ENCODE measurements at regions not wholly inside any gene's neighbourhood (a gene's known extent, or its start where the extent isn't known, plus 50 kb on each side); places are given as distances from the start of the nearest gene placed in this dataset.

GRCh38 chr12:82593901-82594396, 92.8 kb upstream of the TMTC2 start (continued):
- TF ChIP-seq ZNF462 (CRISPR knock-in tag; IDR thresholded peaks at IDR 0.05) (no peak), JUNB (IDR thresholded peaks at IDR 0.05; ENCODE audit: unreplicated experiment) (no peak)

DNA sequence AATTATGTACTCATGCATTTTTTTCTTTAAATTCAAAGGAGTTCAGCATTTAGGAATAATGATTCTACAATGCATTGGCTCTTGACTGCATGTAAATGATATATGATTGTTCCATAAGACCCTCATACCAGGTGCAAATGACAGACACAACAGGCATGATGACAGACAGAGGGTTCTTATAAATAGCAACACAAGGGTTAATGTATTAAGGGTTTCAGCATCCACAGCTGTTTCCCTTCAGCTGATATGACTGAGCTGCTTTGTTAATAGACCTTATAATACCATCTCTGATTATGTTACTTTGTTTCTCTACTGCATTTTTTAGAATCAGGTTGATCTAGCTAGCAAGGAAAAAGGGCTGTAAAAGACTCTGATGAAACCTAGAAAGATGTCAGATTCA, 90.8 kb upstream of the TMTC2 start:
- H3K4me3 ChIP-seq, result no peak overlapping the region
- Mint-ChIP-seq H3K36me3 (ENCODE audit: low read depth) (no peaks in the 10 kb centered on the region), H3K27ac (no peak overlapping the region), H3K9me3 (no peaks in the 10 kb centered on the region), H3K4me3 (no peak overlapping the region), H3K4me1 (peaks cover 4% of the 10 kb centered on the region; the same call in 1 of the 3 replicates), H3K27me3 (ENCODE audit: insufficient read depth, low read depth, poor library complexity) (no peaks in the 10 kb centered on the region)
- no peaks in the 10 kb centered on the region for H3K36me3 ChIP-seq (ENCODE audit: insufficient read depth)
- no peak overlapping the region for H3K4me2 ChIP-seq
- no peak overlapping the region for H3K27ac ChIP-seq (ENCODE audit: low read depth)
- H3K79me2 ChIP-seq (replicated peaks; ENCODE audit: insufficient read depth), result no peaks in the 10 kb centered on the region
- peaks cover 2% of the 10 kb centered on the region; the same call in 1 of the 2 replicates for H3K9me2 ChIP-seq (ENCODE audit: insufficient read depth)
- no peak overlapping the region for H2AFZ ChIP-seq
- H3K4me1 ChIP-seq (ENCODE audit: insufficient read depth), result no peaks in the 10 kb centered on the region
- H4K20me1 ChIP-seq (replicated peaks; ENCODE audit: insufficient read depth), result no peaks in the 10 kb centered on the region
- H3F3A ChIP-seq (replicated peaks; ENCODE audit: low read depth), result no peaks in the 10 kb centered on the region
- ATAC-seq (no peak), DNase-seq (ENCODE audit: low spot score) (no peak)
- no peaks in the 10 kb centered on the region for H3K27me3 ChIP-seq (ENCODE audit: insufficient read depth)
- TF ChIP-seq ZNF331 (CRISPR knock-in tag; IDR thresholded peaks at IDR 0.05; ENCODE audit: low read depth) (no peak), EZH2 (IDR thresholded peaks at IDR 0.05; ENCODE audit: low read depth, unreplicated experiment) (no peak), ZNF114 (CRISPR knock-in tag; IDR thresholded peaks at IDR 0.05) (no peak), CREB1 (CRISPR knock-in tag; IDR thresholded peaks at IDR 0.05; ENCODE audit: low read depth) (no peak), ZNF462 (CRISPR knock-in tag; IDR thresholded peaks at IDR 0.05) (no peak), EZH2phosphoT487 (IDR thresholded peaks at IDR 0.05; ENCODE audit: unreplicated experiment) (no peak)
- TF ChIP-seq, protein P1, sequence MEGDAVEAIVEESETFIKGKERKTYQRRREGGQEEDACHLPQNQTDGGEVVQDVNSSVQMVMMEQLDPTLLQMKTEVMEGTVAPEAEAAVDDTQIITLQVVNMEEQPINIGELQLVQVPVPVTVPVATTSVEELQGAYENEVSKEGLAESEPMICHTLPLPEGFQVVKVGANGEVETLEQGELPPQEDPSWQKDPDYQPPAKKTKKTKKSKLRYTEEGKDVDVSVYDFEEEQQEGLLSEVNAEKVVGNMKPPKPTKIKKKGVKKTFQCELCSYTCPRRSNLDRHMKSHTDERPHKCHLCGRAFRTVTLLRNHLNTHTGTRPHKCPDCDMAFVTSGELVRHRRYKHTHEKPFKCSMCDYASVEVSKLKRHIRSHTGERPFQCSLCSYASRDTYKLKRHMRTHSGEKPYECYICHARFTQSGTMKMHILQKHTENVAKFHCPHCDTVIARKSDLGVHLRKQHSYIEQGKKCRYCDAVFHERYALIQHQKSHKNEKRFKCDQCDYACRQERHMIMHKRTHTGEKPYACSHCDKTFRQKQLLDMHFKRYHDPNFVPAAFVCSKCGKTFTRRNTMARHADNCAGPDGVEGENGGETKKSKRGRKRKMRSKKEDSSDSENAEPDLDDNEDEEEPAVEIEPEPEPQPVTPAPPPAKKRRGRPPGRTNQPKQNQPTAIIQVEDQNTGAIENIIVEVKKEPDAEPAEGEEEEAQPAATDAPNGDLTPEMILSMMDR (conservative IDR thresholded peaks at IDR 0.05; ENCODE audit: low read depth in 2 of 2), result no peak
